B cell (primary cell): ENCODE measurements at regions not wholly inside any gene's neighbourhood (a gene's known extent, or its start where the extent isn't known, plus 50 kb on each side); places are given as distances from the start of the nearest gene placed in this dataset.

Experiments used
- ATAC-seq: fragments of 200-7000 bp; cut with Tn5 transposase; one replicate; pipeline ENCODE4 v1.10.0; 2021; ENCODE audit warnings: low read depth, mild to moderate bottlenecking, moderate number of reproducible peaks, moderate library complexity
- CTCF ChIA-PET: fragments of 350-600 bp; sonication (Branson Sonifier 250); formaldehyde crosslinking; loops from one replicate; lab custom pipeline; 2021; ENCODE audit warnings: antibody characterized with exemption, inconsistent platforms; lab: Charles Lee
- POLR2A ChIA-PET: fragments of 350-600 bp; sonication (Branson Sonifier 250); formaldehyde crosslinking; loops from one replicate; lab custom pipeline; 2021; ENCODE audit warnings: antibody characterized with exemption; lab: Charles Lee
- DNase-seq: peaks from one replicate; pipeline ENCODE4 v3.0.0; 2013
- H2AFZ ChIP-seq: 2 replicates; pipeline ENCODE4 v1.6.1; 2012; ENCODE audit warnings: mild to moderate bottlenecking, low read depth, low read length; ENCODE audit not compliant: insufficient read depth, poor library complexity, severe bottlenecking
- H3K27ac ChIP-seq, 2 donors: 1 replicate in 1 of 2; 2 replicates in 1 of 2; pipeline ENCODE4 v1.5.1; 2012 to 2013; ENCODE audit warnings: low read length in 2 of 2, mild to moderate bottlenecking in 2 of 2, moderate library complexity in 1 of 2
- H3K27me3 ChIP-seq, 4 experiments: fragments of 200-600 bp in 1 of 4; sonication (generic) in 1 of 4; replicated peaks in 1 of 4; 1 replicate in 2 of 4; 2 replicates in 2 of 4; pipeline versions ENCODE4 v1.6.1 to v1.7.0; 2013 to 2016; ENCODE audit warnings: low read length in 3 of 4, mild to moderate bottlenecking in 2 of 4, mixed read lengths in 1 of 4, moderate library complexity in 1 of 4; ENCODE audit not compliant: insufficient read depth in 4 of 4, control insufficient read depth in 3 of 4; ENCODE audit errors: control extremely low read depth in 1 of 4
- H3K36me3 ChIP-seq, 2 experiments: replicated peaks in 1 of 2; 1 replicate in 1 of 2; 2 replicates in 1 of 2; pipeline versions ENCODE4 v1.6.1 to v1.7.1; 2013; ENCODE audit warnings: low read length in 1 of 2; ENCODE audit not compliant: insufficient read depth in 2 of 2, control insufficient read depth in 1 of 2; ENCODE audit errors: control extremely low read depth in 1 of 2, extremely low read depth in 1 of 2
- H3K4me1 ChIP-seq, 2 donors: fragments of 200-600 bp in 1 of 2; sonication (generic) in 1 of 2; 1 replicate in 1 of 2; 2 replicates in 1 of 2; pipeline versions ENCODE4 v1.5.1 to v1.6.1; 2013 to 2017; ENCODE audit warnings: low read length in 2 of 2; ENCODE audit not compliant: control insufficient read depth in 2 of 2, insufficient read depth in 2 of 2
- H3K4me2 ChIP-seq: replicated peaks from 2 replicates; pipeline ENCODE3; 2012; ENCODE audit warnings: mild to moderate bottlenecking, low read depth, low read length; ENCODE audit not compliant: poor library complexity, severe bottlenecking
- H3K4me3 ChIP-seq, 5 experiments: fragments of 200-600 bp in 1 of 5; sonication (generic) in 1 of 5; 1 replicate in 3 of 5; 2 replicates in 2 of 5; pipeline versions ENCODE4 v1.5.1 to v1.7.0; 2011 to 2016; ENCODE audit warnings: low read length in 4 of 5, mild to moderate bottlenecking in 4 of 5, low read depth in 2 of 5, control low read depth in 1 of 5, moderate library complexity in 1 of 5; ENCODE audit not compliant: insufficient read depth in 1 of 5; ENCODE audit errors: control extremely low read depth in 1 of 5, extremely low read depth in 1 of 5
- H3K79me2 ChIP-seq: fragments of 200-600 bp; sonication (generic); one replicate; pipeline ENCODE4 v1.6.0; 2016; ENCODE audit warnings: low read length; ENCODE audit not compliant: control insufficient read depth, insufficient read depth
- H3K9ac ChIP-seq: fragments of 200-600 bp; sonication (generic); 2 replicates; pipeline ENCODE4 v1.6.1; 2017; ENCODE audit warnings: mild to moderate bottlenecking, low read length, moderate library complexity
- H3K9me3 ChIP-seq, 3 donors: one replicate each; pipeline versions ENCODE4 v1.6.1 to v1.7.1; 2013; ENCODE audit warnings: low read length in 2 of 3; ENCODE audit not compliant: control insufficient read depth in 2 of 3, insufficient read depth in 1 of 3; ENCODE audit errors: control extremely low read depth in 1 of 3
- H4K20me1 ChIP-seq: 2 replicates; pipeline ENCODE4 v1.6.0; 2012; ENCODE audit warnings: mild to moderate bottlenecking, low read length; ENCODE audit not compliant: insufficient read depth, control insufficient read depth, poor library complexity, severe bottlenecking
- H3K27ac Mint-ChIP-seq: one replicate; pipeline ENCODE4 v1.8.0; 2021; ENCODE audit warnings: mixed read lengths
- H3K27me3 Mint-ChIP-seq: one replicate; pipeline ENCODE4 v1.8.0; 2021; ENCODE audit warnings: mixed read lengths
- H3K4me1 Mint-ChIP-seq: one replicate; pipeline ENCODE4 v1.8.0; 2021; ENCODE audit warnings: mixed read lengths
- H3K4me3 Mint-ChIP-seq: one replicate; pipeline ENCODE4 v1.8.0; 2021; ENCODE audit warnings: mixed read lengths
- H3K9me3 Mint-ChIP-seq: one replicate; pipeline ENCODE4 v1.8.0; 2022; ENCODE audit warnings: mixed read lengths; ENCODE audit not compliant: insufficient read depth
- CTCF ChIP-seq: fragments of 200-600 bp; IDR thresholded peaks from one replicate; pipeline ENCODE4 v1.8.0; 2022; ENCODE audit warnings: antibody characterized with exemption, mild to moderate bottlenecking
- EZH2 ChIP-seq: IDR thresholded peaks from 2 replicates; pipeline ENCODE4 v1.6.1; 2012; ENCODE audit warnings: borderline replicate concordance, low read depth, mild to moderate bottlenecking, moderate library complexity, low read length; ENCODE audit not compliant: insufficient read depth, poor library complexity, severe bottlenecking
- WGBS: methylation state at CpG from one replicate; pipeline ENCODE4 v1.1.5; 2013; ENCODE audit warnings: missing lambda C conversion rate; ENCODE audit not compliant: insufficient coverage; 5-methylcytosine and 5-hydroxymethylcytosine counted together
- intact Hi-C: fragments of 100-400 bp; cut with micrococcal nuclease; formaldehyde crosslinking; loops from one replicate; pipeline ENCODE4 v1.10.0; 2022

GRCh38 chr6:92687278-92687677, 732.1 kb downstream of the EPHA7 start:
- H3K27me3 Mint-ChIP-seq, result no peaks in the 10 kb centered on the region
- no peaks in the 10 kb centered on the region for H3K9me3 ChIP-seq
- no peak for DNase-seq
- H3K4me1 Mint-ChIP-seq, result no peaks in the 10 kb centered on the region
- no peaks in the 10 kb centered on the region for H3K9me3 Mint-ChIP-seq
- H2AFZ ChIP-seq, result no peak overlapping the region
- H3K27me3 ChIP-seq, result no peaks in the 10 kb centered on the region
- ATAC-seq, result no peak
- no peak overlapping the region for H3K27ac Mint-ChIP-seq
- no peaks in the 10 kb centered on the region for H3K36me3 ChIP-seq
- H4K20me1 ChIP-seq, result no peaks in the 10 kb centered on the region
- POLR2A ChIA-PET, result no interaction called here
- H3K9ac ChIP-seq, result no peak overlapping the region
- H3K4me1 ChIP-seq, result no peaks in the 10 kb centered on the region
- no peaks in the 10 kb centered on the region for H3K79me2 ChIP-seq
- H3K4me3 Mint-ChIP-seq, result no peak overlapping the region
- no peak for TF ChIP-seq EZH2
- no peak for TF ChIP-seq CTCF
- CTCF ChIA-PET, result no interaction called here
- WGBS, result 79% methylated on average over 2 of the region's 2 CpGs
- intact Hi-C loops, result no loop called here
- H3K27ac ChIP-seq, result no peak overlapping the region
- no peak overlapping the region for H3K4me2 ChIP-seq
- H3K4me3 ChIP-seq, result no peak overlapping the region

DNA sequence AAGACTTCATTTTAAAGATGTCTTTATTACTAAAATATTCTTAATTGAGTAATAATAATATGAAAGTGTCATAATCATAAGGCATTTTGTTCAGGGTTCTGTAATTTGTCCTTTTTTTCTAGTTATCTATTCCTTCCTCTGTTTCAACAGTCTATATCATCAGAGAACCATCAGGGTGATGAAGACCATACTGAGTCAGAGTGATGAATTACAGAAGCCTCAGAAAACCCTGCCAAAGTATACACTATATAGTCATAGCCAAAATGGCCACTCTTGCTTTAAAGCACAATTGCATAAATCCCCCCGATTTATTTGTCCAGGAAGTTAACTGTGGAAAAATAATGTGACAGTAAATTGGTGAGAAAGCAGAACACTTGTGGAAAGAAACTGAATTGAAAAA, 735.0 kb downstream of the EPHA7 start:
- no CpG with 5 or more reads among the region's 1 CpG for WGBS
- DNase-seq (no peak), ATAC-seq (no peak)
- Histone ChIP-seq H3K4me1 (no peaks in the 10 kb centered on the region), H3K36me3 (no peaks in the 10 kb centered on the region), H3K9ac (no peak overlapping the region), H2AFZ (no peak overlapping the region), H3K27me3 (no peaks in the 10 kb centered on the region), H3K27ac (no peak overlapping the region), H3K9me3 (no peaks in the 10 kb centered on the region), H4K20me1 (no peaks in the 10 kb centered on the region), H3K4me3 (no peak overlapping the region), H3K4me2 (no peak overlapping the region), H3K79me2 (no peaks in the 10 kb centered on the region)
- TF ChIP-seq CTCF (no peak), EZH2 (no peak)
- Mint-ChIP-seq H3K9me3 (peaks cover 3% of the 10 kb centered on the region), H3K27ac (no peak overlapping the region), H3K4me3 (no peak overlapping the region), H3K27me3 (no peaks in the 10 kb centered on the region), H3K4me1 (no peaks in the 10 kb centered on the region)
- ChIA-PET CTCF (no interaction called here), POLR2A (no interaction called here)
- intact Hi-C loops, result no loop called here
